ENCODE measurements at regions not wholly inside any gene's neighbourhood (a gene's known extent, or its start where the extent isn't known, plus 50 kb on each side); places are given as distances from the start of the nearest gene placed in this dataset.

GRCh38 chr12:105502426-105502930 lies 172.0 kb downstream of the C12orf75 start:
- H3K79me2 ChIP-seq (ENCODE audit: control insufficient read depth, insufficient read depth, low read length): no peaks in the 10 kb centered on the region
- H3K4me2 ChIP-seq (ENCODE audit: extremely low read depth, insufficient read depth, low read length): no peak overlapping the region
- DNase-seq (ENCODE audit: low read depth in 2 of 2): no peak
- no peaks in the 10 kb centered on the region for H3K4me1 ChIP-seq (ENCODE audit: control insufficient read depth, extremely low read depth, insufficient read depth, low read length)
- H3K27me3 ChIP-seq (ENCODE audit: control insufficient read depth, insufficient read depth, low read length): peaks cover 3% of the 10 kb centered on the region
- no peaks in the 10 kb centered on the region for H3K9me3 ChIP-seq (ENCODE audit: control insufficient read depth, insufficient read depth, low read depth, low read length)
- no peak for TF ChIP-seq EZH2 (IDR thresholded peaks at IDR 0.05; ENCODE audit: low read length, missing control alignments)
- TF ChIP-seq CTCF (conservative IDR thresholded peaks at IDR 0.05 in 1 of 2, IDR thresholded peaks at IDR 0.05 in 1 of 2; ENCODE audit: low read depth in 1 of 2, low read length in 2 of 2): no peak
- H3K36me3 ChIP-seq (ENCODE audit: control insufficient read depth, insufficient read depth, low read length): no peaks in the 10 kb centered on the region
- H3K27ac ChIP-seq (ENCODE audit: insufficient read depth, low read length): no peak overlapping the region
- no peak overlapping the region for H3K9ac ChIP-seq (ENCODE audit: insufficient read depth, low read length)
- H3K4me3 ChIP-seq (replicated peaks in 1 of 4; ENCODE audit: control extremely low read depth in 1 of 4, insufficient read depth in 1 of 4, low read depth in 3 of 4, low read length in 4 of 4): no peak overlapping the region
- no peak overlapping the region for H2AFZ ChIP-seq (ENCODE audit: low read length)
- H4K20me1 ChIP-seq (ENCODE audit: control insufficient read depth, extremely low read depth, insufficient read depth, low read length): no peaks in the 10 kb centered on the region

- H3K9ac ChIP-seq (ENCODE audit: insufficient read depth, low read length): no peak overlapping the region
- H4K20me1 ChIP-seq (ENCODE audit: control insufficient read depth, extremely low read depth, insufficient read depth, low read length): no peaks in the 10 kb centered on the region
- no peak for TF ChIP-seq EZH2 (IDR thresholded peaks at IDR 0.05; ENCODE audit: low read length, missing control alignments)
- TF ChIP-seq CTCF (conservative IDR thresholded peaks at IDR 0.05 in 1 of 2, IDR thresholded peaks at IDR 0.05 in 1 of 2; ENCODE audit: low read depth in 1 of 2, low read length in 2 of 2): no peak
- no peak overlapping the region for H3K27ac ChIP-seq (ENCODE audit: insufficient read depth, low read length)
- no peak overlapping the region for H2AFZ ChIP-seq (ENCODE audit: low read length)
- no peak overlapping the region for H3K4me3 ChIP-seq (replicated peaks in 1 of 4; ENCODE audit: control extremely low read depth in 1 of 4, insufficient read depth in 1 of 4, low read depth in 3 of 4, low read length in 4 of 4)
- no peaks in the 10 kb centered on the region for H3K4me1 ChIP-seq (ENCODE audit: control insufficient read depth, extremely low read depth, insufficient read depth, low read length)
- no peak overlapping the region for H3K4me2 ChIP-seq (ENCODE audit: extremely low read depth, insufficient read depth, low read length)
- no peaks in the 10 kb centered on the region for H3K79me2 ChIP-seq (ENCODE audit: control insufficient read depth, insufficient read depth, low read length)
- H3K36me3 ChIP-seq (ENCODE audit: control insufficient read depth, insufficient read depth, low read length): no peaks in the 10 kb centered on the region
- peaks cover 3% of the 10 kb centered on the region for H3K27me3 ChIP-seq (ENCODE audit: control insufficient read depth, insufficient read depth, low read length)
- H3K9me3 ChIP-seq (ENCODE audit: control insufficient read depth, insufficient read depth, low read depth, low read length): no peaks in the 10 kb centered on the region
- DNase-seq (ENCODE audit: low read depth in 2 of 2): no peak
These were observed 173.1 kb downstream of the C12orf75 start for GRCh38 chr12:105503619-105504018.

- no peak overlapping the region for H3K27ac ChIP-seq (ENCODE audit: insufficient read depth, low read length)
- DNase-seq (ENCODE audit: low read depth in 2 of 2): no peak
- H3K79me2 ChIP-seq (ENCODE audit: control insufficient read depth, insufficient read depth, low read length): no peaks in the 10 kb centered on the region
- H3K9ac ChIP-seq (ENCODE audit: insufficient read depth, low read length): no peak overlapping the region
- no peak overlapping the region for H2AFZ ChIP-seq (ENCODE audit: low read length)
- H3K27me3 ChIP-seq (ENCODE audit: control insufficient read depth, insufficient read depth, low read length): peaks cover 3% of the 10 kb centered on the region
- H3K4me1 ChIP-seq (ENCODE audit: control insufficient read depth, extremely low read depth, insufficient read depth, low read length): no peaks in the 10 kb centered on the region
- no peak overlapping the region for H3K4me3 ChIP-seq (replicated peaks in 1 of 4; ENCODE audit: control extremely low read depth in 1 of 4, insufficient read depth in 1 of 4, low read depth in 3 of 4, low read length in 4 of 4)
- no peak overlapping the region for H3K4me2 ChIP-seq (ENCODE audit: extremely low read depth, insufficient read depth, low read length)
- no peaks in the 10 kb centered on the region for H3K9me3 ChIP-seq (ENCODE audit: control insufficient read depth, insufficient read depth, low read depth, low read length)
- TF ChIP-seq EZH2 (IDR thresholded peaks at IDR 0.05; ENCODE audit: low read length, missing control alignments): no peak
- no peak for TF ChIP-seq CTCF (conservative IDR thresholded peaks at IDR 0.05 in 1 of 2, IDR thresholded peaks at IDR 0.05 in 1 of 2; ENCODE audit: low read depth in 1 of 2, low read length in 2 of 2)
- no peaks in the 10 kb centered on the region for H3K36me3 ChIP-seq (ENCODE audit: control insufficient read depth, insufficient read depth, low read length)
- no peaks in the 10 kb centered on the region for H4K20me1 ChIP-seq (ENCODE audit: control insufficient read depth, extremely low read depth, insufficient read depth, low read length)
These were observed 173.8 kb downstream of the C12orf75 start for GRCh38 chr12:105504286-105504685.

Data from fibroblast of lung (primary cell).